IPS DF 6.9 (cell line): ENCODE measurements at regions not wholly inside any gene's neighbourhood (a gene's known extent, or its start where the extent isn't known, plus 50 kb on each side); places are given as distances from the start of the nearest gene placed in this dataset.

Experiments
- DNase-seq: peaks from one replicate; pipeline ENCODE4 v3.0.0-alpha.2; 2013; ENCODE audit warnings: low read depth, low spot score
- H3K27ac ChIP-seq: one replicate; pipeline ENCODE4 v1.5.1; 2013; ENCODE audit warnings: low read length, control low read depth
- H3K27me3 ChIP-seq: 2 replicates; pipeline ENCODE4 v1.6.1; 2013; ENCODE audit warnings: mild to moderate bottlenecking, low read length; ENCODE audit not compliant: control insufficient read depth, insufficient read depth
- H3K36me3 ChIP-seq: 2 replicates; pipeline ENCODE4 v1.6.1; 2013; ENCODE audit warnings: low read length; ENCODE audit not compliant: control insufficient read depth, insufficient read depth
- H3K4me1 ChIP-seq: 2 replicates; pipeline ENCODE4 v1.6.1; 2013; ENCODE audit warnings: low read length; ENCODE audit not compliant: control insufficient read depth, insufficient read depth
- H3K4me3 ChIP-seq: 2 replicates; pipeline ENCODE4 v1.5.1; 2013; ENCODE audit warnings: mild to moderate bottlenecking, low read length
- H3K9me3 ChIP-seq: 2 replicates; pipeline ENCODE4 v1.6.1; 2013; ENCODE audit warnings: low read length, inconsistent platforms; ENCODE audit not compliant: control insufficient read depth, insufficient read depth
- WGBS: extraction: QIAGEN DNeasy Blood & Tissue Kit; methylation state at CpG from one replicate; pipeline ENCODE4 v1.1.7; 2013; ENCODE audit warnings: mixed read lengths, missing lambda C conversion rate; ENCODE audit not compliant: insufficient read length, insufficient coverage; 5-methylcytosine and 5-hydroxymethylcytosine counted together

GRCh38 chr17:53996890-53997289 lies 174.2 kb downstream of the KIF2B start:
- H3K27ac ChIP-seq = no peak overlapping the region
- H3K4me1 ChIP-seq = no peaks in the 10 kb centered on the region
- no peak for DNase-seq
- H3K36me3 ChIP-seq = no peaks in the 10 kb centered on the region
- H3K4me3 ChIP-seq = no peak overlapping the region
- no peaks in the 10 kb centered on the region for H3K27me3 ChIP-seq
- H3K9me3 ChIP-seq = no peaks in the 10 kb centered on the region

GRCh38 chr17:54007855-54008254 lies 185.1 kb downstream of the KIF2B start:
- Histone ChIP-seq H3K4me1 (no peaks in the 10 kb centered on the region), H3K27ac (no peak overlapping the region), H3K4me3 (no peak overlapping the region), H3K36me3 (no peaks in the 10 kb centered on the region), H3K9me3 (no peaks in the 10 kb centered on the region), H3K27me3 (no peaks in the 10 kb centered on the region)
- DNase-seq = no peak
- no CpG with 5 or more reads among the region's 2 CpGs for WGBS

- no peaks in the 10 kb centered on the region for H3K4me1 ChIP-seq
- H3K9me3 ChIP-seq = no peaks in the 10 kb centered on the region
- H3K4me3 ChIP-seq = no peak overlapping the region
- H3K27ac ChIP-seq = no peak overlapping the region
- no CpG with 5 or more reads among the region's 4 CpGs for WGBS
- no peak for DNase-seq
- no peaks in the 10 kb centered on the region for H3K27me3 ChIP-seq
- H3K36me3 ChIP-seq = no peaks in the 10 kb centered on the region
These were observed 186.8 kb downstream of the KIF2B start for GRCh38 chr17:54009502-54009901.

- no peaks in the 10 kb centered on the region for H3K9me3 ChIP-seq
- no peaks in the 10 kb centered on the region for H3K4me1 ChIP-seq
- H3K36me3 ChIP-seq = no peaks in the 10 kb centered on the region
- no peaks in the 10 kb centered on the region for H3K27me3 ChIP-seq
- no peak overlapping the region for H3K27ac ChIP-seq
- H3K4me3 ChIP-seq = no peak overlapping the region
- WGBS = no CpG with 5 or more reads among the region's 2 CpGs
- DNase-seq = no peak
These were observed 190.3 kb downstream of the KIF2B start for GRCh38 chr17:54013072-54013471.

- no CpG with 5 or more reads among the region's 2 CpGs for WGBS
- Histone ChIP-seq H3K9me3 (no peaks in the 10 kb centered on the region), H3K27me3 (no peaks in the 10 kb centered on the region), H3K4me1 (no peaks in the 10 kb centered on the region), H3K27ac (no peak overlapping the region), H3K4me3 (no peak overlapping the region), H3K36me3 (no peaks in the 10 kb centered on the region)
- DNase-seq = no peak
These were observed 193.0 kb downstream of the KIF2B start for GRCh38 chr17:54015734-54016133.

- no peak for DNase-seq
- H3K27me3 ChIP-seq = no peaks in the 10 kb centered on the region
- H3K9me3 ChIP-seq = no peaks in the 10 kb centered on the region
- no CpG with 5 or more reads among the region's 1 CpG for WGBS
- H3K36me3 ChIP-seq = no peaks in the 10 kb centered on the region
- no peaks in the 10 kb centered on the region for H3K4me1 ChIP-seq
- no peak overlapping the region for H3K4me3 ChIP-seq
- H3K27ac ChIP-seq = no peak overlapping the region
These were observed 198.7 kb downstream of the KIF2B start for GRCh38 chr17:54021418-54021817.

GRCh38 chr17:54028986-54029580 lies 206.4 kb downstream of the KIF2B start:
- no peaks in the 10 kb centered on the region for H3K4me1 ChIP-seq
- H3K36me3 ChIP-seq = no peaks in the 10 kb centered on the region
- H3K9me3 ChIP-seq = no peaks in the 10 kb centered on the region
- no peak for DNase-seq
- H3K4me3 ChIP-seq = no peak overlapping the region
- H3K27me3 ChIP-seq = no peaks in the 10 kb centered on the region
- no peak overlapping the region for H3K27ac ChIP-seq

GRCh38 chr17:54029986-54030385 lies 207.3 kb downstream of the KIF2B start:
- no peak overlapping the region for H3K4me3 ChIP-seq
- H3K4me1 ChIP-seq = no peaks in the 10 kb centered on the region
- H3K27ac ChIP-seq = no peak overlapping the region
- no peaks in the 10 kb centered on the region for H3K36me3 ChIP-seq
- no peaks in the 10 kb centered on the region for H3K27me3 ChIP-seq
- no peaks in the 10 kb centered on the region for H3K9me3 ChIP-seq
- no peak for DNase-seq
- no CpG with 5 or more reads among the region's 5 CpGs for WGBS

GRCh38 chr17:54046570-54046969 lies 223.8 kb downstream of the KIF2B start:
- Histone ChIP-seq H3K27me3 (no peaks in the 10 kb centered on the region), H3K4me3 (no peak overlapping the region), H3K36me3 (no peaks in the 10 kb centered on the region; the same call in 1 of the 2 replicates), H3K9me3 (peaks cover 2% of the 10 kb centered on the region; the same call in 1 of the 2 replicates), H3K4me1 (no peaks in the 10 kb centered on the region), H3K27ac (no peak overlapping the region)
- no peak for DNase-seq
- no CpG with 5 or more reads among the region's 1 CpG for WGBS

- no peaks in the 10 kb centered on the region for H3K4me1 ChIP-seq
- no peaks in the 10 kb centered on the region for H3K9me3 ChIP-seq
- H3K4me3 ChIP-seq = no peak overlapping the region
- no peaks in the 10 kb centered on the region for H3K36me3 ChIP-seq
- H3K27me3 ChIP-seq = no peaks in the 10 kb centered on the region
- H3K27ac ChIP-seq = no peak overlapping the region
- no peak for DNase-seq
- WGBS = no CpG with 5 or more reads among the region's 1 CpG
These were observed 240.9 kb downstream of the KIF2B start for GRCh38 chr17:54063639-54064038.

GRCh38 chr17:54085020-54085419 lies 262.3 kb downstream of the KIF2B start:
- H3K4me3 ChIP-seq = no peak overlapping the region
- H3K4me1 ChIP-seq = 0 out of 2 replicates have a peak, but pooled peaks cover 2% of the 10 kb centered on the region
- no peak for DNase-seq
- H3K27ac ChIP-seq = no peak overlapping the region
- H3K9me3 ChIP-seq = no peaks in the 10 kb centered on the region
- H3K27me3 ChIP-seq = no peaks in the 10 kb centered on the region
- H3K36me3 ChIP-seq = no peaks in the 10 kb centered on the region
- WGBS = no CpG with 5 or more reads among the region's 1 CpG
